Brain microvascular endothelial cell (primary cell): ENCODE measurements at regions not wholly inside any gene's neighbourhood (a gene's known extent, or its start where the extent isn't known, plus 50 kb on each side); places are given as distances from the start of the nearest gene placed in this dataset.

Experiments used
- DNase-seq: peaks from one replicate; pipeline ENCODE4 v3.0.0-alpha.2; 2020
- H3K27ac ChIP-seq: fragments of 250-450 bp; sonication (Bioruptor Pico); 2 replicates; pipeline ENCODE4 v1.5.1; 2020; ENCODE audit warnings: mild to moderate bottlenecking, moderate library complexity
- H3K27me3 ChIP-seq: fragments of 250-450 bp; sonication (Bioruptor Pico); replicated peaks from 2 replicates; pipeline ENCODE4 v1.5.1; 2020; ENCODE audit warnings: mild to moderate bottlenecking
- H3K36me3 ChIP-seq: fragments of 250-450 bp; sonication (Bioruptor Pico); replicated peaks from 2 replicates; pipeline ENCODE4 v1.5.1; 2020; ENCODE audit warnings: mild to moderate bottlenecking
- H3K4me3 ChIP-seq: 2 replicates; pipeline ENCODE4 v1.5.1; 2011; ENCODE audit warnings: low read depth, mild to moderate bottlenecking, control low read depth, low read length, moderate library complexity
- CTCF ChIP-seq: IDR thresholded peaks from 2 replicates; pipeline ENCODE4 v1.5.1; 2011; ENCODE audit warnings: low read depth, mild to moderate bottlenecking, moderate library complexity, low read length, control low read depth, inconsistent platforms; ENCODE audit errors: missing control alignments
- in situ Hi-C: cut with HindIII; loops from 2 replicates; pipeline ENCODE4 v1.10.0; 2017; ENCODE audit warnings: low sequenced_read_pairs, low pct_ligation_motif_present

GRCh38 chr3:168996622-168997021, 666.9 kb downstream of the MECOM start:
- in situ Hi-C loops = no loop called here
- no peak overlapping the region for H3K27ac ChIP-seq

GRCh38 chr3:168995129-168995528, 668.4 kb downstream of the MECOM start:
- no peak for DNase-seq
- in situ Hi-C loops = no loop called here
- H3K27me3 ChIP-seq = no peaks in the 10 kb centered on the region
- TF ChIP-seq CTCF = no peak
- no peaks in the 10 kb centered on the region for H3K36me3 ChIP-seq
- no peak overlapping the region for H3K27ac ChIP-seq
- no peak overlapping the region for H3K4me3 ChIP-seq

More at GRCh38 chr3:168996622-168997021, 666.9 kb downstream of the MECOM start:
- Histone ChIP-seq H3K27me3 (no peaks in the 10 kb centered on the region), H3K36me3 (no peaks in the 10 kb centered on the region), H3K4me3 (no peak overlapping the region)
- DNase-seq = no peak
- TF ChIP-seq CTCF = no peak

- no peak for DNase-seq
- no peak for TF ChIP-seq CTCF
These were observed 671.7 kb downstream of the MECOM start for GRCh38 chr3:168991803-168992202.

GRCh38 chr3:168990621-168991020, 672.9 kb downstream of the MECOM start:
- DNase-seq = no peak
- TF ChIP-seq CTCF = no peak
- H3K27me3 ChIP-seq = no peaks in the 10 kb centered on the region
- H3K36me3 ChIP-seq = no peaks in the 10 kb centered on the region
- no peak overlapping the region for H3K27ac ChIP-seq
- in situ Hi-C loops = no loop called here
- no peak overlapping the region for H3K4me3 ChIP-seq

More at GRCh38 chr3:168991803-168992202, 671.7 kb downstream of the MECOM start:
- Histone ChIP-seq H3K36me3 (no peaks in the 10 kb centered on the region), H3K4me3 (no peak overlapping the region), H3K27me3 (no peaks in the 10 kb centered on the region), H3K27ac (no peak overlapping the region)
- in situ Hi-C loops = no loop called here

- Histone ChIP-seq H3K27ac (no peak overlapping the region), H3K27me3 (no peaks in the 10 kb centered on the region), H3K4me3 (no peak overlapping the region), H3K36me3 (no peaks in the 10 kb centered on the region)
- in situ Hi-C loops = no loop called here
- no peak for TF ChIP-seq CTCF
- no peak for DNase-seq
These were observed 673.4 kb downstream of the MECOM start for GRCh38 chr3:168990134-168990533.

- Histone ChIP-seq H3K27ac (no peak overlapping the region), H3K36me3 (no peaks in the 10 kb centered on the region), H3K27me3 (no peaks in the 10 kb centered on the region), H3K4me3 (no peak overlapping the region)
- no peak for DNase-seq
- in situ Hi-C loops = no loop called here
- TF ChIP-seq CTCF = no peak
These were observed 674.1 kb downstream of the MECOM start for GRCh38 chr3:168989396-168989795.
